Stomach (tissue), 8 donors: ENCODE measurements at regions not wholly inside any gene's neighbourhood (a gene's known extent, or its start where the extent isn't known, plus 50 kb on each side); places are given as distances from the start of the nearest gene placed in this dataset.

ENCODE experiments used
- DNase-seq, 2 donors: peaks; one replicate each; pipeline versions ENCODE4 v3.0.0 to v3.0.0-alpha.2; 2013 to 2019
- H3K27ac ChIP-seq, 5 donors: fragments of 200-600 bp in 4 of 5; sonication (generic) in 4 of 5; one replicate each; pipeline ENCODE4 v1.5.1; 2013 to 2019; ENCODE audit warnings: mild to moderate bottlenecking in 1 of 5, moderate library complexity in 1 of 5
- H3K27me3 ChIP-seq, 3 donors: fragments of 200-600 bp; sonication (generic); one replicate each; pipeline ENCODE4 v1.5.1; 2017 to 2019; ENCODE audit warnings: mixed run types in 1 of 3
- H3K36me3 ChIP-seq, 4 donors: fragments of 200-600 bp; sonication (generic); 1 replicate in 3 of 4; 2 replicates in 1 of 4; pipeline ENCODE4 v1.5.1; 2016 to 2019
- H3K4me1 ChIP-seq, 4 donors: fragments of 200-600 bp; sonication (generic); one replicate each; pipeline ENCODE4 v1.5.1; 2016 to 2019
- H3K4me3 ChIP-seq, 4 donors: fragments of 200-600 bp; sonication (generic) in 3 of 4; one replicate each; pipeline ENCODE4 v1.5.1; 2016 to 2019; ENCODE audit warnings: mild to moderate bottlenecking in 1 of 4
- H3K9me3 ChIP-seq, 4 donors: fragments of 200-600 bp; sonication (generic); one replicate each; pipeline ENCODE4 v1.5.1; 2016 to 2019
- EP300 ChIP-seq: sonication (generic); formaldehyde crosslinking; IDR thresholded peaks from one replicate; pipeline ENCODE4 v1.6.1; 2017; ENCODE audit warnings: antibody characterized with exemption
- POLR2A ChIP-seq, 4 donors: fragments of 450-650 bp; IDR thresholded peaks; one replicate each; pipeline ENCODE4 v1.6.1; 2016; ENCODE audit warnings: antibody characterized with exemption in 4 of 4, control low read depth in 2 of 4, mild to moderate bottlenecking in 1 of 4, moderate library complexity in 1 of 4
- POLR2AphosphoS5 ChIP-seq, 3 donors: sonication (generic); formaldehyde crosslinking; IDR thresholded peaks; one replicate each; pipeline ENCODE4 v1.6.1; 2016; ENCODE audit warnings: antibody characterized with exemption in 3 of 3
- WGBS, 5 donors: extraction: QIAGEN DNeasy Blood & Tissue Kit in 3 of 5; methylation state at CpG; one replicate each; pipeline versions ENCODE4 v1.1.5 to v1.1.7; 2013 to 2018; 5-methylcytosine and 5-hydroxymethylcytosine counted together
- intact Hi-C: fragments of 100-400 bp; cut with DNase I; formaldehyde crosslinking; loops from one replicate; pipeline ENCODE4 v1.15.1; 2023; ENCODE audit warnings: low total_unique reads
- TF ChIP-seq, protein P1 (sequence below), 7 experiments: fragments of 450-650 bp in 4 of 7; fragments of 200-600 bp in 3 of 7; sonication (generic) in 3 of 7; IDR thresholded peaks; one replicate each; pipeline ENCODE4 v1.5.1; 2016 to 2019; ENCODE audit warnings: antibody characterized with exemption in 7 of 7, control low read depth in 2 of 7, mild to moderate bottlenecking in 1 of 7
- donor health status: healthy with polysubstance abuse.
- donor health status: Bipolar disorder and iron deficiency.
- donor health status: healthy.

DNA sequence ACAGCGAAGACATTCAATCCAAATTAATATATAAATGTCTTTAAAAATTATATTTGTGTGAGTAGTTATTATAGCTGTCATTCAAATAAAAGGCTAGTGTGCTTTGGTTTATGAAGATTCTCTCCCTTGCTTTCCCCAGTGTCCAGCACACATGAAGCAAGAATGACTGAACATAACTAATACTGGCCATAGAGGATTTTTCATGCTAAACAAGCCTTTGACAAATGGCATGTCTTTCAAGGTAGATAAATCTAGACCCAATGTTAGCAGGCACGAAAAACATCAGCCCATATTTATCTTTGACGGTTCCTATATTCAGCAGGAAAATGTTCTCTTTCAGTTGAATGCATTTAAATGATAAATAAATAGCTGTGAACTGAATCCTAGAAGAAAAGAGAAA, 1234.4 kb downstream of the EPHA7 start:
- intact Hi-C loops, result no loop called here
- H3K9me3 ChIP-seq, result no peaks in the 10 kb centered on the region
- TF ChIP-seq, protein P1, sequence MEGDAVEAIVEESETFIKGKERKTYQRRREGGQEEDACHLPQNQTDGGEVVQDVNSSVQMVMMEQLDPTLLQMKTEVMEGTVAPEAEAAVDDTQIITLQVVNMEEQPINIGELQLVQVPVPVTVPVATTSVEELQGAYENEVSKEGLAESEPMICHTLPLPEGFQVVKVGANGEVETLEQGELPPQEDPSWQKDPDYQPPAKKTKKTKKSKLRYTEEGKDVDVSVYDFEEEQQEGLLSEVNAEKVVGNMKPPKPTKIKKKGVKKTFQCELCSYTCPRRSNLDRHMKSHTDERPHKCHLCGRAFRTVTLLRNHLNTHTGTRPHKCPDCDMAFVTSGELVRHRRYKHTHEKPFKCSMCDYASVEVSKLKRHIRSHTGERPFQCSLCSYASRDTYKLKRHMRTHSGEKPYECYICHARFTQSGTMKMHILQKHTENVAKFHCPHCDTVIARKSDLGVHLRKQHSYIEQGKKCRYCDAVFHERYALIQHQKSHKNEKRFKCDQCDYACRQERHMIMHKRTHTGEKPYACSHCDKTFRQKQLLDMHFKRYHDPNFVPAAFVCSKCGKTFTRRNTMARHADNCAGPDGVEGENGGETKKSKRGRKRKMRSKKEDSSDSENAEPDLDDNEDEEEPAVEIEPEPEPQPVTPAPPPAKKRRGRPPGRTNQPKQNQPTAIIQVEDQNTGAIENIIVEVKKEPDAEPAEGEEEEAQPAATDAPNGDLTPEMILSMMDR (IDR thresholded peaks at IDR 0.05), result no peak
- TF ChIP-seq POLR2A (IDR thresholded peaks at IDR 0.05), result no peak
- no peak for TF ChIP-seq POLR2AphosphoS5 (IDR thresholded peaks at IDR 0.05)
- no peak for TF ChIP-seq EP300
- 64 to 78% (median 67%) methylated on average over 3 of the region's 3 CpGs for WGBS, 5 donors
- H3K27me3 ChIP-seq, result no peaks in the 10 kb centered on the region
- H3K4me1 ChIP-seq, result no peaks in the 10 kb centered on the region
- no peak overlapping the region for H3K4me3 ChIP-seq
- H3K36me3 ChIP-seq, result no peaks in the 10 kb centered on the region
- no peak overlapping the region for H3K27ac ChIP-seq
- DNase-seq, result no peak

DNA sequence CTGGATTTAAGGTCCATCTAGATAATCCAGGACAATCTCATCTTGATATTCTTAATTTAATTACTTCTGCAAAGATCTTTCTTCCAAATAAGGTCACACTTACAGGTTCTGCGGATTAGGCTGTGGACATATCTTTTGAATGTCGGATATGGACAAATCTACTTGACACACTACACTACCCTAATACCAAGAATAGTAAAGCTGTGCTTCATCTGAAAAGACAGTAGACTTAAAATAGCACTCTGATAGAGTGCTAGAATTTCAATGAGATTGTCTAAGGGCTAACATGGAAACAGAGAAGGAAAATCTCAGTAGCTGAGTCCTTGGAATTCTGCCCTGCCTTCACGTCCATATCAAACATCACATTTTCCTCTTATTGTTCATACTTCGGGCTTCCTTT, 1238.0 kb downstream of the EPHA7 start:
- intact Hi-C loops, result no loop called here
- TF ChIP-seq, protein P1 (IDR thresholded peaks at IDR 0.05), result no peak
- H3K4me1 ChIP-seq, result no peaks in the 10 kb centered on the region
- DNase-seq, result no peak
- 76 to 84% (median 78%) methylated on average over 4 of the region's 4 CpGs for WGBS, 5 donors
- H3K4me3 ChIP-seq, result no peak overlapping the region
- H3K9me3 ChIP-seq, result no peaks in the 10 kb centered on the region
- H3K36me3 ChIP-seq, result no peaks in the 10 kb centered on the region
- no peak overlapping the region for H3K27ac ChIP-seq
- no peaks in the 10 kb centered on the region for H3K27me3 ChIP-seq

DNA sequence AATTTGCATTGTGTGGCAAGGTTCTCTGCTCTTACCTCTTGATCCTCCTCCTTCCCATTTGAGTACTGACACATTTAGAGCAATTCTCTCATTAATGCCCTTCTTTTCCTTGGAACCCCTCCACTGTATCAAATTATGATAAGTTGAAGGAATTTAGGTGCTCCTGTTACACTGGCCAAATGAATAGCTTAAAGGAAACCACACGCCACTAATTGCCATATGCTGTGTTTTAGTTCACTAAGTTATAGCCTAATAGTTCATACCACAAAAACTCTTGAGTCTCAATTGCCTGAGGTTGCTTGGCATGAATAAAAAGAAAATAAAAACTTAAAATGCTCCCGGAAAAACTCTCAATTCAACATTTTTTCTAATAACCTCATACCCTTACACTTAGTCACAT, 1239.3 kb downstream of the EPHA7 start:
- Histone ChIP-seq H3K9me3 (no peaks in the 10 kb centered on the region), H3K4me1 (no peaks in the 10 kb centered on the region), H3K27ac (no peak overlapping the region), H3K36me3 (no peaks in the 10 kb centered on the region), H3K4me3 (no peak overlapping the region), H3K27me3 (no peaks in the 10 kb centered on the region)
- no peak for DNase-seq
- no peak for TF ChIP-seq POLR2A (IDR thresholded peaks at IDR 0.05)
- TF ChIP-seq, protein P1 (IDR thresholded peaks at IDR 0.05), result no peak
- no peak for TF ChIP-seq EP300
- no peak for TF ChIP-seq POLR2AphosphoS5 (IDR thresholded peaks at IDR 0.05)
- intact Hi-C loops, result no loop called here
- WGBS, 5 donors, result 83 to 94% (median 89%) methylated on average over 2 of the region's 2 CpGs

DNA sequence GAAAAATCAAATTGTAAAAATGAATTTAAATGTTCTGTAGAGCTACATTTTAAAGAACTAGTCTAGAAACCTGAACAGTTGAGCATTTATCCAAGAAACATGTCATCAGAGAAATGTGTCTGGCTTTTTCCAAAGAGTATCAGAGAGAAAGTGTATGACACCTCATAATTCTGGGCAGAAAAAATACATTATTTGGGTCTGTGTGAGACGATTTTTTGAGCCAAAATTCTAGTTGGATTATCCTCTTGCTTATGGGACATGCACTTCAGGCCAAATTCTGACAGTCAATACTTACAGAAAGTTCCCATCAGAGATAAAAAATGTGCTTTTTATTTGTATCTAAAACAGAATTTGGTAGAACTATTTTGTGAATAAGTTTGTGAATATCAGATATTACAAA, 1242.7 kb downstream of the EPHA7 start:
- intact Hi-C loops, result no loop called here
- TF ChIP-seq, protein P1 (IDR thresholded peaks at IDR 0.05), result no peak
- no peak for TF ChIP-seq POLR2A (IDR thresholded peaks at IDR 0.05)
- no peak for TF ChIP-seq EP300
- TF ChIP-seq POLR2AphosphoS5 (IDR thresholded peaks at IDR 0.05), result no peak
- Histone ChIP-seq H3K4me1 (no peaks in the 10 kb centered on the region), H3K9me3 (no peaks in the 10 kb centered on the region), H3K27me3 (no peaks in the 10 kb centered on the region), H3K4me3 (no peak overlapping the region), H3K36me3 (no peaks in the 10 kb centered on the region), H3K27ac (no peak overlapping the region)
- 14 to 39% (median 23%) methylated on average over 1 of the region's 1 CpG for WGBS, 5 donors
- DNase-seq, result peak in 1 of 2 donors; percentile 11
